Naive thymus-derived CD4-positive, alpha-beta T cell (primary cell): ENCODE measurements at regions not wholly inside any gene's neighbourhood (a gene's known extent, or its start where the extent isn't known, plus 50 kb on each side); places are given as distances from the start of the nearest gene placed in this dataset.
"Not testable (repeated sequence)": the region's sequence is repeated elsewhere in the genome, so short reads cannot be mapped to it uniquely, and the experiment has no call there.

Source experiments
- ATAC-seq: fragments of 150-1000 bp; cut with Tn5 transposase; 2 replicates; pipeline ENCODE4 v1.10.0; 2021; ENCODE audit warnings: mild to moderate bottlenecking, moderate library complexity
- CTCF ChIA-PET: fragments of 350-600 bp; sonication (Branson Sonifier 250); formaldehyde crosslinking; loops from one replicate; lab custom pipeline; 2021; ENCODE audit warnings: antibody characterized with exemption; lab: Charles Lee
- POLR2A ChIA-PET: fragments of 350-600 bp; sonication (Branson Sonifier 250); formaldehyde crosslinking; loops from one replicate; lab custom pipeline; 2021; ENCODE audit warnings: antibody characterized with exemption, inconsistent platforms; lab: Charles Lee
- DNase-seq, 9 donors: peaks; one replicate each; pipeline versions ENCODE4 v3.0.0 to v3.0.0-alpha.2; 2020 to 2022; ENCODE audit warnings: mixed read lengths in 1 of 9
- H3K27ac ChIP-seq: one replicate; pipeline ENCODE4 v1.7.0; 2013; ENCODE audit warnings: mild to moderate bottlenecking, low read depth, low read length, moderate library complexity
- H3K27me3 ChIP-seq, 2 donors: one replicate each; pipeline ENCODE4 v1.7.0; 2013; ENCODE audit warnings: low read length in 2 of 2, mild to moderate bottlenecking in 2 of 2, moderate library complexity in 2 of 2; ENCODE audit not compliant: control insufficient read depth in 2 of 2, insufficient read depth in 2 of 2
- H3K36me3 ChIP-seq, 3 experiments: 1 replicate in 2 of 3; 2 replicates in 1 of 3; pipeline ENCODE4 v1.7.0; 2013; ENCODE audit warnings: low read length in 3 of 3, mild to moderate bottlenecking in 3 of 3, moderate library complexity in 1 of 3; ENCODE audit not compliant: insufficient read depth in 3 of 3, control insufficient read depth in 2 of 3
- H3K4me1 ChIP-seq, 2 donors: one replicate each; pipeline ENCODE4 v1.7.0; 2013; ENCODE audit warnings: low read length in 2 of 2, mild to moderate bottlenecking in 2 of 2, moderate library complexity in 1 of 2; ENCODE audit not compliant: control insufficient read depth in 2 of 2, insufficient read depth in 2 of 2
- H3K4me3 ChIP-seq: 2 replicates; pipeline ENCODE4 v1.7.0; 2013; ENCODE audit warnings: mild to moderate bottlenecking, low read length
- H3K9me3 ChIP-seq, 3 experiments: 1 replicate in 2 of 3; 2 replicates in 1 of 3; pipeline ENCODE4 v1.7.0; 2013; ENCODE audit warnings: low read length in 3 of 3; ENCODE audit not compliant: control insufficient read depth in 2 of 3
- H3K27ac Mint-ChIP-seq, 9 donors: one replicate each; pipeline ENCODE4 v1.8.0; 2020 to 2022; ENCODE audit warnings: mixed read lengths in 9 of 9, mild to moderate bottlenecking in 8 of 9, moderate library complexity in 5 of 9, inconsistent platforms in 2 of 9
- H3K27me3 Mint-ChIP-seq, 5 donors: one replicate each; pipeline ENCODE4 v1.8.0; 2021 to 2022; ENCODE audit warnings: mixed read lengths in 5 of 5, mild to moderate bottlenecking in 1 of 5
- H3K36me3 Mint-ChIP-seq, 5 donors: one replicate each; pipeline ENCODE4 v1.8.0; 2020 to 2022; ENCODE audit warnings: mixed read lengths in 5 of 5, mild to moderate bottlenecking in 3 of 5, inconsistent platforms in 1 of 5
- H3K4me1 Mint-ChIP-seq, 7 donors: one replicate each; pipeline ENCODE4 v1.8.0; 2020 to 2022; ENCODE audit warnings: mixed read lengths in 7 of 7, mild to moderate bottlenecking in 3 of 7, inconsistent platforms in 1 of 7
- H3K4me3 Mint-ChIP-seq, 10 donors: one replicate each; pipeline ENCODE4 v1.8.0; 2020 to 2022; ENCODE audit warnings: mild to moderate bottlenecking in 10 of 10, mixed read lengths in 10 of 10, moderate library complexity in 6 of 10, inconsistent platforms in 2 of 10
- H3K9me3 Mint-ChIP-seq, 11 donors: one replicate each; pipeline ENCODE4 v1.8.0; 2020 to 2022; ENCODE audit warnings: mixed read lengths in 11 of 11, mild to moderate bottlenecking in 4 of 11, inconsistent platforms in 1 of 11, moderate library complexity in 1 of 11
- intact Hi-C, 2 donors: fragments of 100-400 bp; cut with micrococcal nuclease; formaldehyde crosslinking; loops; one replicate each; pipeline ENCODE4 v1.15.1; 2023

- Mint-ChIP-seq H3K27ac (no peak overlapping the region), H3K36me3 (peaks cover 0 to 5% (median 0%) of the 10 kb centered on the region in 5 donors), H3K4me1 (peaks cover 0 to 7% (median under 1%) of the 10 kb centered on the region in 7 donors), H3K9me3 (peaks cover 0 to 20% (median 7%) of the 10 kb centered on the region in 11 donors), H3K4me3 (no peak overlapping the region), H3K27me3 (peaks cover 9 to 30% (median 16%) of the 10 kb centered on the region in 5 donors)
- intact Hi-C loops = no loop called here
- Histone ChIP-seq H3K9me3 (no peaks in the 10 kb centered on the region), H3K27ac (no peak overlapping the region), H3K36me3 (no peaks in the 10 kb centered on the region), H3K4me1 (no peaks in the 10 kb centered on the region), H3K4me3 (no peak overlapping the region), H3K27me3 (no peaks in the 10 kb centered on the region)
- ATAC-seq (no peak), DNase-seq (no peak)
- ChIA-PET POLR2A (no interaction called here), CTCF (no interaction called here)
These were observed 91.1 kb upstream of the CRY1 start for GRCh38 chr12:107184359-107184930.

GRCh38 chr12:107196681-107197080 is 103.3 kb upstream of the CRY1 start:
- POLR2A ChIA-PET = no interaction called here
- peaks cover 0 to 8% (median 4%) of the 10 kb centered on the region in 5 donors for H3K27me3 Mint-ChIP-seq
- H3K9me3 ChIP-seq = no peaks in the 10 kb centered on the region
- H3K4me1 Mint-ChIP-seq = peaks cover 0 to 2% (median 0%) of the 10 kb centered on the region in 7 donors
- no peaks in the 10 kb centered on the region for H3K27me3 ChIP-seq
- DNase-seq (no peak), ATAC-seq (no peak)
- intact Hi-C loops = no loop called here
- no peak overlapping the region for H3K27ac ChIP-seq
- no peaks in the 10 kb centered on the region for H3K36me3 ChIP-seq
- H3K4me3 ChIP-seq = no peak overlapping the region
- CTCF ChIA-PET = no interaction called here
- peaks cover 0 to 5% (median 4%) of the 10 kb centered on the region in 5 donors for H3K36me3 Mint-ChIP-seq
- H3K4me1 ChIP-seq = no peaks in the 10 kb centered on the region
- no peak overlapping the region for H3K4me3 Mint-ChIP-seq
- peaks cover 0 to 12% (median 5%) of the 10 kb centered on the region in 11 donors for H3K9me3 Mint-ChIP-seq
- H3K27ac Mint-ChIP-seq = no peak overlapping the region

GRCh38 chr12:107200394-107200793 is 107.0 kb upstream of the CRY1 start:
- H3K9me3 Mint-ChIP-seq = no peaks in the 10 kb centered on the region
- POLR2A ChIA-PET = no interaction called here
- H3K27ac Mint-ChIP-seq = no peak overlapping the region
- H3K4me3 ChIP-seq = no peak overlapping the region
- peaks cover 0 to 10% (median 4%) of the 10 kb centered on the region in 5 donors for H3K27me3 Mint-ChIP-seq
- peaks cover 0 to 2% (median 0%) of the 10 kb centered on the region in 7 donors for H3K4me1 Mint-ChIP-seq
- no peaks in the 10 kb centered on the region for H3K36me3 ChIP-seq
- DNase-seq = no peak
- H3K27ac ChIP-seq = no peak overlapping the region
- H3K4me3 Mint-ChIP-seq = no peak overlapping the region
- ATAC-seq = no peak
- no peaks in the 10 kb centered on the region for H3K27me3 ChIP-seq
- no peaks in the 10 kb centered on the region for H3K9me3 ChIP-seq
- intact Hi-C loops = no loop called here
- CTCF ChIA-PET = no interaction called here
- H3K4me1 ChIP-seq = no peaks in the 10 kb centered on the region
- H3K36me3 Mint-ChIP-seq = no peaks in the 10 kb centered on the region

- H3K9me3 Mint-ChIP-seq = peaks cover 0 to 2% (median 0%) of the 10 kb centered on the region in 11 donors
- intact Hi-C loops = no loop called here
- CTCF ChIA-PET = no interaction called here
These were observed 114.7 kb upstream of the CRY1 start for GRCh38 chr12:107207931-107208525.

GRCh38 chr12:107209700-107210099 is 116.4 kb upstream of the CRY1 start:
- H3K27me3 ChIP-seq, ATAC-seq, DNase-seq, H3K4me1 Mint-ChIP-seq, POLR2A ChIA-PET, intact Hi-C loops, H3K9me3 ChIP-seq, H3K27ac Mint-ChIP-seq, H3K4me3 ChIP-seq, H3K9me3 Mint-ChIP-seq, H3K36me3 Mint-ChIP-seq, H3K36me3 ChIP-seq, H3K4me3 Mint-ChIP-seq, H3K4me1 ChIP-seq, H3K27ac ChIP-seq, CTCF ChIA-PET: not testable (repeated sequence)
- H3K27me3 Mint-ChIP-seq = peaks cover 8 to 18% (median 12%) of the 10 kb centered on the region in 5 donors

More at GRCh38 chr12:107207931-107208525, 114.7 kb upstream of the CRY1 start:
- Histone ChIP-seq H3K27ac (no peak overlapping the region), H3K27me3 (no peaks in the 10 kb centered on the region), H3K4me3 (no peak overlapping the region), H3K9me3 (no peaks in the 10 kb centered on the region), H3K36me3 (no peaks in the 10 kb centered on the region), H3K4me1 (no peaks in the 10 kb centered on the region)
- DNase-seq (no peak), ATAC-seq (no peak)
- POLR2A ChIA-PET = no interaction called here
- H3K4me1 Mint-ChIP-seq = peaks cover 0 to 2% (median 0%) of the 10 kb centered on the region in 7 donors
- H3K4me3 Mint-ChIP-seq = no peak overlapping the region
- H3K27me3 Mint-ChIP-seq = peaks cover 8 to 18% (median 12%) of the 10 kb centered on the region in 5 donors
- H3K27ac Mint-ChIP-seq = no peak overlapping the region
- H3K36me3 Mint-ChIP-seq = no peaks in the 10 kb centered on the region

- H3K4me3 ChIP-seq, DNase-seq, H3K27me3 Mint-ChIP-seq, POLR2A ChIA-PET, H3K4me1 Mint-ChIP-seq, H3K36me3 Mint-ChIP-seq, H3K36me3 ChIP-seq, H3K27ac ChIP-seq, CTCF ChIA-PET, intact Hi-C loops, H3K4me3 Mint-ChIP-seq, H3K9me3 ChIP-seq, H3K27ac Mint-ChIP-seq, H3K4me1 ChIP-seq, ATAC-seq, H3K27me3 ChIP-seq: not testable (repeated sequence)
- peaks cover 0 to 10% (median 4%) of the 10 kb centered on the region in 11 donors for H3K9me3 Mint-ChIP-seq
These were observed 121.0 kb upstream of the CRY1 start for GRCh38 chr12:107214373-107214773.

- Mint-ChIP-seq H3K9me3 (peaks cover 0 to 10% (median 3%) of the 10 kb centered on the region in 11 donors), H3K27me3 (peaks cover 3 to 11% (median 5%) of the 10 kb centered on the region in 5 donors)
- H3K4me3 ChIP-seq, H3K27ac Mint-ChIP-seq, H3K4me1 ChIP-seq, H3K9me3 ChIP-seq, H3K36me3 Mint-ChIP-seq, H3K36me3 ChIP-seq, H3K4me1 Mint-ChIP-seq, H3K4me3 Mint-ChIP-seq, POLR2A ChIA-PET, ATAC-seq, CTCF ChIA-PET, H3K27me3 ChIP-seq, H3K27ac ChIP-seq, DNase-seq, intact Hi-C loops: not testable (repeated sequence)
These were observed 123.1 kb upstream of the CRY1 start for GRCh38 chr12:107216411-107216810.
